C4-2B (cell line): ENCODE measurements at regions not wholly inside any gene's neighbourhood (a gene's known extent, or its start where the extent isn't known, plus 50 kb on each side); places are given as distances from the start of the nearest gene placed in this dataset.

Experiments used
- H3K27ac ChIP-seq: fragments of 450-650 bp; 2 replicates; pipeline ENCODE4 v1.5.1; 2017
- ZFX ChIP-seq: fragments of 450-650 bp; IDR thresholded peaks from 2 replicates; pipeline ENCODE4 v1.6.1; 2017
- TF ChIP-seq, protein P1 (sequence below): fragments of 450-650 bp; conservative IDR thresholded peaks from 2 replicates; pipeline ENCODE4 v1.5.1; 2017; ENCODE audit warnings: mild to moderate bottlenecking

- no peak overlapping the region for H3K27ac ChIP-seq
Measured at GRCh38 chr12:4822572-4822971, 87.1 kb upstream of the KCNA1 start.

DNA sequence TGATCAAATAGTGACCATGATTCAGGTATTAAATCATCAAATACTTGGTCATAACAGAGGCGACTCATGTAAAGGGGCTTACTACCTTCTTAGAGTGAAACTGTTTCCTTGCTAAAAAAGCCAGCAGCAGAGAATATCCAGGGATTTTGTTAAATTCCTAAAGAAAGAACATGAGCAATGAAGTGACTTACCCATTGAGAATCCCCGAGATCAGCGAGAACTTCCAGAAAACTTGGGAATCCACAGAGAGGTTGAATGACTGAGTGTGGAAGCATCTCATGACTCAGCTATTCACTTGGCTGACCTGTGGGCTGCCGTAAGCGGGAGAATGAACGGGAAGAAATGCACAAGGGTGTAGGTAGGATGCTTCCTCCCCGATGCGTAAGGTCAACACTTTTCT, 85.3 kb upstream of the KCNA1 start:
- H3K27ac ChIP-seq: no peak overlapping the region
- TF ChIP-seq, protein P1, sequence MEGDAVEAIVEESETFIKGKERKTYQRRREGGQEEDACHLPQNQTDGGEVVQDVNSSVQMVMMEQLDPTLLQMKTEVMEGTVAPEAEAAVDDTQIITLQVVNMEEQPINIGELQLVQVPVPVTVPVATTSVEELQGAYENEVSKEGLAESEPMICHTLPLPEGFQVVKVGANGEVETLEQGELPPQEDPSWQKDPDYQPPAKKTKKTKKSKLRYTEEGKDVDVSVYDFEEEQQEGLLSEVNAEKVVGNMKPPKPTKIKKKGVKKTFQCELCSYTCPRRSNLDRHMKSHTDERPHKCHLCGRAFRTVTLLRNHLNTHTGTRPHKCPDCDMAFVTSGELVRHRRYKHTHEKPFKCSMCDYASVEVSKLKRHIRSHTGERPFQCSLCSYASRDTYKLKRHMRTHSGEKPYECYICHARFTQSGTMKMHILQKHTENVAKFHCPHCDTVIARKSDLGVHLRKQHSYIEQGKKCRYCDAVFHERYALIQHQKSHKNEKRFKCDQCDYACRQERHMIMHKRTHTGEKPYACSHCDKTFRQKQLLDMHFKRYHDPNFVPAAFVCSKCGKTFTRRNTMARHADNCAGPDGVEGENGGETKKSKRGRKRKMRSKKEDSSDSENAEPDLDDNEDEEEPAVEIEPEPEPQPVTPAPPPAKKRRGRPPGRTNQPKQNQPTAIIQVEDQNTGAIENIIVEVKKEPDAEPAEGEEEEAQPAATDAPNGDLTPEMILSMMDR: no peak
- TF ChIP-seq ZFX: no peak

More at GRCh38 chr12:4822572-4822971, 87.1 kb upstream of the KCNA1 start:
- TF ChIP-seq, protein P1: no peak
- TF ChIP-seq ZFX: no peak

DNA sequence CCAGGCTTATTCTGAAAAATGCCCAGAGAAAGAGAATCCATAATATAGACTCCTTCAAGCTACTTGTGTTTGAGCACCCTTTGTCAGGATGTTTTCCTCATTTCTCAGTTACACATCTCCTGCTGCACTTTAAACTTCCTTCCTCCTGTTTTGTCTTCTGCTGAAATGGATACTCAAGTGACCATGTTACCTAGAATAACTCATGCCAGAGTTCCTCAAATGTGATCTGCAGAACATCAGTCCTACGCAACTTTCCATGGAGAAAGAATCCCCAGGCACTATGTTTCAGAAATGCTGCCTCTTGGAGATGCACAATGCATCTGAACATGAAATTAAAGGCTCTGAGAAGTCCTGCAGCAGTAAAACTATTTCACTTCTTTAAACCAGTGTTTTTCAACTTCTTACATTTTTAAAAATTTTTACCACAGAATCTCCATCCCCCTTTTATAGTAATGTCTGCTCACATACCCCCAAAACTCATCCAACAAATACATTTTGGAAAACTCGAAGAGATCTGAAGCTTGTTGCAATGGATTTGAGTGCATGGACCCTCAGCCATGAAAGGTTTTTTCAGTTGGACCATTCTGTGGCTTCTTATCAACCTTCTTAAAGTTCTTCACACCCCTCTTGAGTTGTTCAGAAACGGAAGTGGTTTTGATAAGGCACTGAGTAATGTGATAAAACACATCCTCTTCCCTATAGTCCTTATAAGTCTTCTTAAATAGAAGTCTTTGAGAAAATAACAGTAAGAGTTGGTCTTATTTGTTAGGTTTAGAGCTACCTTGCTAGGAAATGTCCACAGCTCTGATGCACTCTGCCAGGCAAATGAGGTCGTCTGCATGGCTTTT, 84.5 kb upstream of the KCNA1 start:
- H3K27ac ChIP-seq: no peak overlapping the region
- TF ChIP-seq, protein P1: no peak
- no peak for TF ChIP-seq ZFX

- TF ChIP-seq, protein P1: no peak
- no peak for TF ChIP-seq ZFX
- H3K27ac ChIP-seq: no peak overlapping the region
Measured at GRCh38 chr12:4826909-4827308, 82.8 kb upstream of the KCNA1 start.

DNA sequence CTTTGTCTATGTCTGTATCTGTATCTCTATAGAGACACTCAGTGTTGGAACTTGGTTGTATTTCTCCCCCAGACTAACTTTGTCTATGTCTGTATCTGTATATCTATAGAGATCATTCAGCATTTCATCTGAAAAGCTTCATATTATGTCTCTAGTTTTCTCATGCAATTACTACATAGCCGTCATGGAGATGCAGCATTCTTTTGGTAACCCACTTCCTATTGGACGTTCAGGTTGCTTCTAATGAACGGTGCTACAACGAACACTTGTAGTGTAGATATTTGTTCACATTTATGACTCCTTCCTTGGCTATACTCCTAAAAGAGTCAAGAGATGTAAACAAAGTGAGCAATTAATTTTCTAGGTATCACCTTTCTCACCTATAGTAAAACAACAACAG, 81.5 kb upstream of the KCNA1 start:
- H3K27ac ChIP-seq: no peak overlapping the region
- TF ChIP-seq ZFX: no peak
- TF ChIP-seq, protein P1: no peak

- H3K27ac ChIP-seq: no peak overlapping the region
- no peak for TF ChIP-seq ZFX
- TF ChIP-seq, protein P1: no peak
Measured at GRCh38 chr12:4829161-4829792, 80.4 kb upstream of the KCNA1 start.

DNA sequence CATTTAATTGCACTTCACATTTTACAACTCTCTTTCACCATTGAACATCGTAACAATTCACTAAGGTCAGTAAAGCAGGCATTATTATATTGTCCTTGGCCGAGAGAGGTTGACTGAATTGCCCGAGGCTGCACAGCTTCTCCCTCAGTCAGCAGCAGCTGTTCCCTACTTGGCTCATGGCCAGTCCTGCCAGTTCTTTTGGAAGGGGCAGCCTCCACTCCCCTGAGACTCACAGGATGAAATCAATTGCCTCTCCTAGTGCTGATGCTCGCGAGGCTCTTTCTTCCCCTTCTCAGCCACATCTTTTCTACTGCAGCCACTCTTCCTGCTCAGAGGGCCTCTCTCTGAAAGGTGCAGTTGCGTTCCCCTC, 79.9 kb upstream of the KCNA1 start:
- no peak overlapping the region for H3K27ac ChIP-seq
- TF ChIP-seq, protein P1: no peak
- TF ChIP-seq ZFX: no peak
